ENCODE measurements at regions not wholly inside any gene's neighbourhood (a gene's known extent, or its start where the extent isn't known, plus 50 kb on each side); places are given as distances from the start of the nearest gene placed in this dataset.

GRCh38 chr2:211259831-211260476, 703.6 kb downstream of the CPS1 start:
- WGBS (ENCODE audit: insufficient coverage): 41% methylated on average over 4 of the region's 4 CpGs
- ChIA-PET CTCF (no interaction called here), POLR2A (no interaction called here)
- DNase-seq: no peak
- no peaks in the 10 kb centered on the region for H3K4me1 ChIP-seq (ENCODE audit: control extremely low read depth in 1 of 4, control insufficient read depth in 4 of 4, insufficient read depth in 4 of 4, low read length in 3 of 4)
- H3K36me3 ChIP-seq (ENCODE audit: control insufficient read depth in 4 of 4, insufficient read depth in 4 of 4, low read length in 3 of 4): no peaks in the 10 kb centered on the region
- H3K4me3 ChIP-seq (ENCODE audit: control insufficient read depth in 1 of 7, extremely low read depth in 1 of 7, insufficient read depth in 4 of 7, low read depth in 2 of 7, low read length in 6 of 7): no peak overlapping the region
- H3K27me3 ChIP-seq (replicated peaks in 2 of 5; ENCODE audit: control insufficient read depth in 4 of 5, insufficient read depth in 5 of 5, low read length in 4 of 5): no peaks in the 10 kb centered on the region
- H3K9me3 ChIP-seq (ENCODE audit: control extremely low read depth in 1 of 5, control insufficient read depth in 4 of 5, insufficient read depth in 2 of 5, low read depth in 1 of 5, low read length in 4 of 5): no peaks in the 10 kb centered on the region
- no peak overlapping the region for H3K27ac ChIP-seq (ENCODE audit: insufficient read depth in 1 of 2, low read depth in 1 of 2, low read length in 2 of 2, poor library complexity in 1 of 2, severe bottlenecking in 2 of 2)

GRCh38 chr2:211270257-211270656, 713.9 kb downstream of the CPS1 start:
- ChIA-PET POLR2A (no interaction called here), CTCF (no interaction called here)
- no peak overlapping the region for H3K27ac ChIP-seq (ENCODE audit: insufficient read depth in 1 of 2, low read depth in 1 of 2, low read length in 2 of 2, poor library complexity in 1 of 2, severe bottlenecking in 2 of 2)
- no peak overlapping the region for H3K4me3 ChIP-seq (ENCODE audit: control insufficient read depth in 1 of 7, extremely low read depth in 1 of 7, insufficient read depth in 4 of 7, low read depth in 2 of 7, low read length in 6 of 7)
- no peaks in the 10 kb centered on the region for H3K4me1 ChIP-seq (ENCODE audit: control extremely low read depth in 1 of 4, control insufficient read depth in 4 of 4, insufficient read depth in 4 of 4, low read length in 3 of 4)
- peaks cover 0 to 2% (median 0%) of the 10 kb centered on the region in 5 experiments for H3K9me3 ChIP-seq (ENCODE audit: control extremely low read depth in 1 of 5, control insufficient read depth in 4 of 5, insufficient read depth in 2 of 5, low read depth in 1 of 5, low read length in 4 of 5)
- DNase-seq: no peak
- no peaks in the 10 kb centered on the region for H3K36me3 ChIP-seq (ENCODE audit: control insufficient read depth in 4 of 4, insufficient read depth in 4 of 4, low read length in 3 of 4)
- no CpG with 5 or more reads among the region's 1 CpG for WGBS (ENCODE audit: insufficient coverage)
- no peaks in the 10 kb centered on the region for H3K27me3 ChIP-seq (replicated peaks in 2 of 5; ENCODE audit: control insufficient read depth in 4 of 5, insufficient read depth in 5 of 5, low read length in 4 of 5)

GRCh38 chr2:211281430-211282073, 725.2 kb downstream of the CPS1 start:
- Histone ChIP-seq H3K27me3 (replicated peaks in 2 of 5; ENCODE audit: control insufficient read depth in 4 of 5, insufficient read depth in 5 of 5, low read length in 4 of 5) (no peaks in the 10 kb centered on the region), H3K27ac (ENCODE audit: insufficient read depth in 1 of 2, low read depth in 1 of 2, low read length in 2 of 2, poor library complexity in 1 of 2, severe bottlenecking in 2 of 2) (no peak overlapping the region), H3K4me3 (ENCODE audit: control insufficient read depth in 1 of 7, extremely low read depth in 1 of 7, insufficient read depth in 4 of 7, low read depth in 2 of 7, low read length in 6 of 7) (no peak overlapping the region), H3K4me1 (ENCODE audit: control extremely low read depth in 1 of 4, control insufficient read depth in 4 of 4, insufficient read depth in 4 of 4, low read length in 3 of 4) (peaks cover 0 to 4% (median 0%) of the 10 kb centered on the region in 4 experiments), H3K36me3 (ENCODE audit: control insufficient read depth in 4 of 4, insufficient read depth in 4 of 4, low read length in 3 of 4) (no peaks in the 10 kb centered on the region), H3K9me3 (ENCODE audit: control extremely low read depth in 1 of 5, control insufficient read depth in 4 of 5, insufficient read depth in 2 of 5, low read depth in 1 of 5, low read length in 4 of 5) (no peaks in the 10 kb centered on the region)
- WGBS (ENCODE audit: insufficient coverage): 95% methylated on average over 2 of the region's 2 CpGs
- no peak for DNase-seq
- CTCF ChIA-PET: no interaction called here
- POLR2A ChIA-PET: no interaction called here

GRCh38 chr2:211302676-211303075, 746.3 kb downstream of the CPS1 start:
- no peaks in the 10 kb centered on the region for H3K36me3 ChIP-seq (ENCODE audit: control insufficient read depth in 4 of 4, insufficient read depth in 4 of 4, low read length in 3 of 4)
- H3K27me3 ChIP-seq (replicated peaks in 2 of 5; ENCODE audit: control insufficient read depth in 4 of 5, insufficient read depth in 5 of 5, low read length in 4 of 5): no peaks in the 10 kb centered on the region
- H3K27ac ChIP-seq (ENCODE audit: insufficient read depth in 1 of 2, low read depth in 1 of 2, low read length in 2 of 2, poor library complexity in 1 of 2, severe bottlenecking in 2 of 2): no peak overlapping the region
- no peak for DNase-seq
- 68% methylated on average over 2 of the region's 4 CpGs for WGBS (ENCODE audit: insufficient coverage)
- H3K4me1 ChIP-seq (ENCODE audit: control extremely low read depth in 1 of 4, control insufficient read depth in 4 of 4, insufficient read depth in 4 of 4, low read length in 3 of 4): no peaks in the 10 kb centered on the region
- ChIA-PET CTCF (no interaction called here), POLR2A (no interaction called here)
- H3K4me3 ChIP-seq (ENCODE audit: control insufficient read depth in 1 of 7, extremely low read depth in 1 of 7, insufficient read depth in 4 of 7, low read depth in 2 of 7, low read length in 6 of 7): no peak overlapping the region
- no peaks in the 10 kb centered on the region for H3K9me3 ChIP-seq (ENCODE audit: control extremely low read depth in 1 of 5, control insufficient read depth in 4 of 5, insufficient read depth in 2 of 5, low read depth in 1 of 5, low read length in 4 of 5)

GRCh38 chr2:211306929-211307328, 750.5 kb downstream of the CPS1 start:
- ChIA-PET POLR2A (no interaction called here), CTCF (no interaction called here)
- Histone ChIP-seq H3K27ac (ENCODE audit: insufficient read depth in 1 of 2, low read depth in 1 of 2, low read length in 2 of 2, poor library complexity in 1 of 2, severe bottlenecking in 2 of 2) (no peak overlapping the region), H3K9me3 (ENCODE audit: control extremely low read depth in 1 of 5, control insufficient read depth in 4 of 5, insufficient read depth in 2 of 5, low read depth in 1 of 5, low read length in 4 of 5) (no peaks in the 10 kb centered on the region), H3K27me3 (replicated peaks in 2 of 5; ENCODE audit: control insufficient read depth in 4 of 5, insufficient read depth in 5 of 5, low read length in 4 of 5) (no peaks in the 10 kb centered on the region), H3K4me1 (ENCODE audit: control extremely low read depth in 1 of 4, control insufficient read depth in 4 of 4, insufficient read depth in 4 of 4, low read length in 3 of 4) (no peaks in the 10 kb centered on the region), H3K36me3 (ENCODE audit: control insufficient read depth in 4 of 4, insufficient read depth in 4 of 4, low read length in 3 of 4) (no peaks in the 10 kb centered on the region), H3K4me3 (ENCODE audit: control insufficient read depth in 1 of 7, extremely low read depth in 1 of 7, insufficient read depth in 4 of 7, low read depth in 2 of 7, low read length in 6 of 7) (no peak overlapping the region)
- DNase-seq: no peak
- WGBS (ENCODE audit: insufficient coverage): 100% methylated on average over 1 of the region's 3 CpGs

Measured in common myeloid progenitor, CD34-positive (primary cell).